Neural progenitor cell (in vitro differentiated cells): ENCODE measurements at regions not wholly inside any gene's neighbourhood (a gene's known extent, or its start where the extent isn't known, plus 50 kb on each side); places are given as distances from the start of the nearest gene placed in this dataset.

Experiments
- DNase-seq: peaks from one replicate; pipeline ENCODE4 v3.0.0-alpha.2; 2016; ENCODE audit warnings: low spot score
- H2AFZ ChIP-seq: fragments of 200-600 bp; sonication (generic); replicated peaks from 2 replicates; pipeline ENCODE4 v1.6.1; 2016; ENCODE audit warnings: antibody characterized with exemption
- H3F3A ChIP-seq: fragments of 200-600 bp; sonication (generic); 2 replicates; pipeline ENCODE4 v1.6.1; 2016; ENCODE audit warnings: antibody characterized with exemption, low read depth
- H3K27ac ChIP-seq: fragments of 200-600 bp; sonication (generic); 2 replicates; pipeline ENCODE4 v1.5.1; 2016; ENCODE audit warnings: mild to moderate bottlenecking
- H3K27me3 ChIP-seq: fragments of 200-600 bp; sonication (generic); 2 replicates; pipeline ENCODE4 v1.6.1; 2016; ENCODE audit warnings: mild to moderate bottlenecking, moderate library complexity
- H3K36me3 ChIP-seq: fragments of 200-600 bp; sonication (generic); 2 replicates; pipeline ENCODE4 v1.5.1; 2016
- H3K4me1 ChIP-seq: fragments of 200-600 bp; sonication (generic); 2 replicates; pipeline ENCODE4 v1.6.1; 2016; ENCODE audit warnings: mixed run types
- H3K4me2 ChIP-seq: fragments of 200-600 bp; sonication (generic); 2 replicates; pipeline ENCODE4 v1.6.1; 2016
- H3K4me3 ChIP-seq: fragments of 200-600 bp; sonication (generic); 2 replicates; pipeline ENCODE4 v1.5.1; 2016
- H3K79me2 ChIP-seq: fragments of 200-600 bp; sonication (generic); 2 replicates; pipeline ENCODE4 v1.6.1; 2016; ENCODE audit warnings: low read depth
- H3K9ac ChIP-seq: fragments of 200-600 bp; sonication (generic); 2 replicates; pipeline ENCODE4 v1.6.1; 2016
- H3K9me3 ChIP-seq: fragments of 200-600 bp; sonication (generic); 2 replicates; pipeline ENCODE4 v1.5.1; 2016; ENCODE audit warnings: low read depth
- H4K20me1 ChIP-seq: fragments of 200-600 bp; sonication (generic); 2 replicates; pipeline ENCODE4 v1.6.1; 2016; ENCODE audit warnings: low read depth
- H3K27ac Mint-ChIP-seq: 3 replicates; pipeline ENCODE4 v1.8.0; 2021; ENCODE audit warnings: mixed read lengths
- H3K27me3 Mint-ChIP-seq: 2 replicates; pipeline ENCODE4 v1.8.0; 2022; ENCODE audit warnings: low read depth, mild to moderate bottlenecking, inconsistent platforms, moderate library complexity, mixed read lengths; ENCODE audit not compliant: insufficient read depth
- H3K36me3 Mint-ChIP-seq: 3 replicates; pipeline ENCODE4 v1.8.0; 2021; ENCODE audit warnings: mixed read lengths
- H3K4me1 Mint-ChIP-seq: 3 replicates; pipeline ENCODE4 v1.8.0; 2021; ENCODE audit warnings: mixed read lengths
- H3K4me3 Mint-ChIP-seq: 3 replicates; pipeline ENCODE4 v1.8.0; 2021; ENCODE audit warnings: mild to moderate bottlenecking, moderate library complexity, mixed read lengths
- H3K9me3 Mint-ChIP-seq: 3 replicates; pipeline ENCODE4 v1.8.0; 2020; ENCODE audit warnings: mixed read lengths
- CTCF ChIP-seq: fragments of 200-600 bp; sonication (generic); IDR thresholded peaks from 2 replicates; pipeline ENCODE4 v1.5.1; 2017; ENCODE audit warnings: antibody characterized with exemption, mild to moderate bottlenecking
- EZH2 ChIP-seq: fragments of 200-600 bp; sonication (generic); IDR thresholded peaks from 2 replicates; pipeline ENCODE4 v1.6.1; 2017; ENCODE audit warnings: antibody characterized with exemption, mild to moderate bottlenecking, moderate library complexity
- EZH2phosphoT487 ChIP-seq: fragments of 200-600 bp; sonication (generic); IDR thresholded peaks from 2 replicates; pipeline ENCODE4 v1.6.1; 2017; ENCODE audit warnings: antibody characterized with exemption

DNA sequence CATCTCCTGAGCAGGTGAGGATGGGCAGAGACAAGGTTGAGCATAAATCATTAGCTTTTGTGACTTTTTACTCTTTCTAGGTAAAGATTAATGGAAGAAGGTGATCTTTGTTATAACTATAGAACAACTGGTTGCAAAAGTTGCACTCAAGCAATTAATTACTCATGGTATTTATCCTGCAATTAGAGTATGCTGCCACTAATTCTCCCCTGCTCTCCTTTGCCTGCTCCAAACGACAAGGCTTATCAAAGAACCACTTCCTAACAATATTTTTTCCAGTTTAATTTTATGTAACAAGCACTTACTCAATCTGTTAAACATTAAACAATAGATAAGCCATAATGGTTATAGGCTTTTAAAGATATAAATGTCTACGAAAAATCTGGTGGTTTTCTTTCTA is 189.9 kb upstream of the PELI2 start:
- Histone ChIP-seq H3F3A (no peaks in the 10 kb centered on the region), H4K20me1 (no peaks in the 10 kb centered on the region), H3K79me2 (no peaks in the 10 kb centered on the region), H2AFZ (no peak overlapping the region), H3K4me2 (no peak overlapping the region), H3K4me1 (peaks cover 14% of the 10 kb centered on the region), H3K9me3 (no peaks in the 10 kb centered on the region), H3K27ac (no peak overlapping the region), H3K36me3 (no peaks in the 10 kb centered on the region), H3K4me3 (no peak overlapping the region), H3K27me3 (no peaks in the 10 kb centered on the region), H3K9ac (no peak overlapping the region)
- no peaks in the 10 kb centered on the region for H3K36me3 Mint-ChIP-seq
- no peak for DNase-seq
- H3K4me1 Mint-ChIP-seq, result peaks cover 28% of the 10 kb centered on the region
- TF ChIP-seq CTCF (no peak), EZH2phosphoT487 (no peak), EZH2 (no peak)
- H3K4me3 Mint-ChIP-seq, result no peak overlapping the region
- peaks cover 8% of the 10 kb centered on the region for H3K9me3 Mint-ChIP-seq
- H3K27ac Mint-ChIP-seq, result no peak overlapping the region
- H3K27me3 Mint-ChIP-seq, result no peaks in the 10 kb centered on the region

DNA sequence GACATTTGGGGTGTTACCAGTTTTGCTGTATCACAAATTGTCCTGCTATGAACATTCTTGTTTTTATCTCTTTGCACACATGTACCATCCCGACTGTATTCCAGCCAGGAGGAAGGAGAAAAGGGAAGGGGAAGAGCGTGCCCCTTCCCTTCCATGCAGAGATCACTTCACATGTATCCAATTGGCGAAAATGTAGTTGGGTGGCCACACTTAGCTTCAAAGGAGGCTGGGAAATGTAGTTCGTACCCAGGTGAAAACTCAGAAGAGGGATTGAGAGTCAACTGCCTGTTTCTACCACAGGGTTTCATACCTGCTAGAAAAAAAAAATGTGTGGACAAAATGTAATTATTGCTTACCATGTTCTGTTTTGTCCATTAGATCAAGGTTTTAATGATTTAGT is 189.1 kb upstream of the PELI2 start:
- Histone ChIP-seq H3K27ac (no peak overlapping the region), H3K9me3 (no peaks in the 10 kb centered on the region), H2AFZ (no peak overlapping the region), H3K79me2 (no peaks in the 10 kb centered on the region), H3K4me3 (no peak overlapping the region), H3K36me3 (no peaks in the 10 kb centered on the region), H3K4me2 (no peak overlapping the region), H4K20me1 (no peaks in the 10 kb centered on the region), H3K9ac (no peak overlapping the region), H3F3A (no peaks in the 10 kb centered on the region), H3K4me1 (peaks cover 14% of the 10 kb centered on the region), H3K27me3 (no peaks in the 10 kb centered on the region)
- no peak for DNase-seq
- H3K4me1 Mint-ChIP-seq, result peaks cover 28% of the 10 kb centered on the region
- TF ChIP-seq EZH2phosphoT487 (no peak), CTCF (no peak)
- peaks cover 10% of the 10 kb centered on the region for H3K9me3 Mint-ChIP-seq
- no peaks in the 10 kb centered on the region for H3K36me3 Mint-ChIP-seq
- H3K27ac Mint-ChIP-seq, result no peak overlapping the region
- no peak overlapping the region for H3K4me3 Mint-ChIP-seq
- no peaks in the 10 kb centered on the region for H3K27me3 Mint-ChIP-seq

GRCh38 chr14:55930016-55930784 is 188.0 kb upstream of the PELI2 start:
- H3K27ac ChIP-seq, result no peak overlapping the region
- peaks cover 24% of the 10 kb centered on the region for H3K4me1 Mint-ChIP-seq
- H3K4me3 Mint-ChIP-seq, result no peak overlapping the region
- H3K79me2 ChIP-seq, result no peaks in the 10 kb centered on the region
- H2AFZ ChIP-seq, result no peak overlapping the region
- no peaks in the 10 kb centered on the region for H3F3A ChIP-seq
- peaks cover 12% of the 10 kb centered on the region for H3K9me3 Mint-ChIP-seq
- H3K4me2 ChIP-seq, result no peak overlapping the region
- H3K27me3 ChIP-seq, result no peaks in the 10 kb centered on the region
- H3K36me3 Mint-ChIP-seq, result no peaks in the 10 kb centered on the region
- no peak overlapping the region for H3K27ac Mint-ChIP-seq
- no peak for TF ChIP-seq EZH2
- TF ChIP-seq EZH2phosphoT487, result no peak
- no peak for TF ChIP-seq CTCF
- H3K27me3 Mint-ChIP-seq, result no peaks in the 10 kb centered on the region
- H3K9ac ChIP-seq, result no peak overlapping the region
- H3K4me1 ChIP-seq, result peaks cover 14% of the 10 kb centered on the region
- H3K4me3 ChIP-seq, result no peak overlapping the region
- no peaks in the 10 kb centered on the region for H3K36me3 ChIP-seq
- H3K9me3 ChIP-seq, result no peaks in the 10 kb centered on the region
- no peak for DNase-seq
- H4K20me1 ChIP-seq, result no peaks in the 10 kb centered on the region
